ENCODE measurements at regions not wholly inside any gene's neighbourhood (a gene's known extent, or its start where the extent isn't known, plus 50 kb on each side); places are given as distances from the start of the nearest gene placed in this dataset.

DNA sequence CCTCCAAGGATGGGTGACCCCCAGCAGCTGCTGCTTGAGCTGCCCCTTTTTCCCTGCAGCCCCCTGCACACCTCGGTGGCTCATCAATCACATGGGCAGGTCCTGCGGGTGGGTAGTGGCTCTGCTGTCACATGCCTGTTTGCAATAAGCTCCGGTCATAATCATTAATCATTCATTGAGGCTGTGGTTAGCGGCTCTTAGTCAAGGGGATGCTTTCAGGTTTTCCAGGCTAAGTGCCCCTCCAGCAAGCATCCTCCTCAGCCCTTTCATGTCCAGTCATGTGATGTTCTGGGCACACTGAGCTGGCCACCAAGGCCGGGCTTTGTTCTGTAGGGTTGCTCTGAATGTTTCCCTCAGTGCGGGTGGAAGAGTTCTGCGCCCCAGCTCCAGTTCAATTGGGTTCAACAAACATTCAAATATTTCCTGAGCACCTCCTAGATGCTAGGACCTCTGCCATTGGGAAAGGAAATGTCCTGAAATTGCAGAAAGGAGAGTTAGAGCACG, 96.4 kb upstream of the LDAH start:
- Histone ChIP-seq H3K79me2 (ENCODE audit: insufficient read depth, low read length) (no peaks in the 10 kb centered on the region), H3K4me2 (ENCODE audit: low read depth, low read length) (no peak overlapping the region), H3K36me3 (replicated peaks in 1 of 2; ENCODE audit: control insufficient read depth in 1 of 2, insufficient read depth in 2 of 2, low read length in 2 of 2) (no peaks in the 10 kb centered on the region), H4K20me1 (ENCODE audit: insufficient read depth, low read length) (no peaks in the 10 kb centered on the region), H3K27me3 (ENCODE audit: control insufficient read depth in 1 of 2, insufficient read depth in 2 of 2, low read length in 2 of 2) (peaks cover 0 to 22% of the 10 kb centered on the region in 2 experiments; a peak in 4 of 5 replicates), H3K27ac (ENCODE audit: extremely low read length, insufficient read depth, low read length) (no peak overlapping the region), H3K4me1 (ENCODE audit: insufficient read depth, low read length) (peaks cover 14% of the 10 kb centered on the region), H2AFZ (ENCODE audit: low read length) (no peak overlapping the region), H3K4me3 (replicated peaks in 1 of 3; ENCODE audit: insufficient read depth in 1 of 3, low read depth in 2 of 3, low read length in 3 of 3) (no peak overlapping the region), H3K9ac (ENCODE audit: insufficient read depth, low read depth, low read length) (no peak overlapping the region), H3K9me3 (ENCODE audit: low read length) (no peaks in the 10 kb centered on the region)
- 24% methylated on average over 8 of the region's 8 CpGs for WGBS (ENCODE audit: low lambda C conversion rate)
- ChIA-PET POLR2A (no interaction called here), CTCF (ENCODE audit: low intra/inter-chr PET ratio, low total read pairs) (no interaction called here)
- in situ Hi-C loops (cut with HindIII; ENCODE audit: extremely low pct_ligation_motif_present, low pct_unique_long_range_greater_than_20kb), result no loop called here
- no peak for DNase-seq (ENCODE audit: low spot score)
- ATAC-seq, result no peak
- TF ChIP-seq, protein P1, sequence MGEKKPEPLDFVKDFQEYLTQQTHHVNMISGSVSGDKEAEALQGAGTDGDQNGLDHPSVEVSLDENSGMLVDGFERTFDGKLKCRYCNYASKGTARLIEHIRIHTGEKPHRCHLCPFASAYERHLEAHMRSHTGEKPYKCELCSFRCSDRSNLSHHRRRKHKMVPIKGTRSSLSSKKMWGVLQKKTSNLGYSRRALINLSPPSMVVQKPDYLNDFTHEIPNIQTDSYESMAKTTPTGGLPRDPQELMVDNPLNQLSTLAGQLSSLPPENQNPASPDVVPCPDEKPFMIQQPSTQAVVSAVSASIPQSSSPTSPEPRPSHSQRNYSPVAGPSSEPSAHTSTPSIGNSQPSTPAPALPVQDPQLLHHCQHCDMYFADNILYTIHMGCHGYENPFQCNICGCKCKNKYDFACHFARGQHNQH (CRISPR knock-in tag; IDR thresholded peaks at IDR 0.05), result no peak
- TF ChIP-seq CHCHD3 (CRISPR knock-in tag; IDR thresholded peaks at IDR 0.05) (no peak), LCORL (IDR thresholded peaks at IDR 0.05) (no peak), LCORL (CRISPR knock-in tag; IDR thresholded peaks at IDR 0.05) (no peak)
- intact Hi-C loops (cut with micrococcal nuclease; ENCODE audit: unreplicated experiment), result loop anchor here (5.0 kb wide), 1 partner anchor 43 kb away; no protein-coding TSS in a partner anchor
- FAIRE-seq, result no peak
- BruUV-seq (replicated peaks), result no TSS peak

DNA sequence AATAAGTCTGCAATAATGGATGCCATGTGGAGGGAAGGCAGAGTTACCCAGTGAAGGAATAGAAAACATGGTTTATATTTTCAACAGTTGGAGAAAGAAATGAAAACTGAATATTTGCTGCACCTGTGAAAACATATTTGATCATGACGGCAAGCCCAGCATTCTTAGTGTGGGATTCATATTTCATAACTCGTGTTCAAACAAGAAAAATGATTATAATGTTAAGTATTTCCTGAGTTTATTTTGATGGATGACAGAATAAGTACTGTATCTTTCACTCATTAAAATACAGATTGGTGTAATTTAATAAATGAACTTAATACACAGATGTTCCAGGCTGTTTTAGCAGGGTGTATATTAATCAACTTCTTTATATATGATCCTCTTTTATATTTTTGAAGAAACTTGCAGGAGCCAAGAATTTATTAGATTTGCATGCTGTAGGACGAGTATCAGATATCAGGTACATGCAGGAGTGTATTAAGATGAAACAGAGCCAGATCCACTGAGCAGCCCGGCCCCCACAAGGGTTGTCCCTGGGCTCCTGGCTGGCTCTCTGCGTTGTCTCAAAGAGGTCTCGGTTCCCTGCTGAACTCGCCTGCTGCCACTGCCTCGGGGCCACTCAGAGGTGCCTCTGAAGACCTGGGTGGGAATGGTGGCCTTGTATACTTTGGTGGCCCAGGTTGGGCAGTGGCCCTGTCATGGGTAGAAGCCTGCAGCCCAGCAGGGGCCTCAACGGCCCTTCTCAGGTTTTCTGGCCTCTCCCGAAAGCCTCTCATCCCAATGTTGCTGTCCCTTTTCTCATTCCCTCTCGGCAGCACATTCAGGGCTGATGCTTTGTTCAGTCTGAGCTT, 95.0 kb upstream of the LDAH start:
- Histone ChIP-seq H3K4me1 (ENCODE audit: insufficient read depth, low read length) (peaks cover 14% of the 10 kb centered on the region), H3K9ac (ENCODE audit: insufficient read depth, low read depth, low read length) (no peak overlapping the region), H3K27ac (ENCODE audit: extremely low read length, insufficient read depth, low read length) (no peak overlapping the region), H4K20me1 (ENCODE audit: insufficient read depth, low read length) (no peaks in the 10 kb centered on the region), H3K36me3 (replicated peaks in 1 of 2; ENCODE audit: control insufficient read depth in 1 of 2, insufficient read depth in 2 of 2, low read length in 2 of 2) (no peaks in the 10 kb centered on the region), H3K27me3 (ENCODE audit: control insufficient read depth in 1 of 2, insufficient read depth in 2 of 2, low read length in 2 of 2) (peaks cover 0 to 22% of the 10 kb centered on the region in 2 experiments; a peak in 4 of 5 replicates), H3K9me3 (ENCODE audit: low read length) (no peaks in the 10 kb centered on the region), H2AFZ (ENCODE audit: low read length) (no peak overlapping the region), H3K4me3 (replicated peaks in 1 of 3; ENCODE audit: insufficient read depth in 1 of 3, low read depth in 2 of 3, low read length in 3 of 3) (no peak overlapping the region), H3K79me2 (ENCODE audit: insufficient read depth, low read length) (no peaks in the 10 kb centered on the region), H3K4me2 (ENCODE audit: low read depth, low read length) (no peak overlapping the region)
- no peak for ATAC-seq
- CTCF ChIA-PET (ENCODE audit: low intra/inter-chr PET ratio, low total read pairs), result no interaction called here
- POLR2A ChIA-PET, result no interaction called here
- in situ Hi-C loops (cut with HindIII; ENCODE audit: extremely low pct_ligation_motif_present, low pct_unique_long_range_greater_than_20kb) (no loop called here), intact Hi-C loops (cut with micrococcal nuclease; ENCODE audit: unreplicated experiment) (loop anchor here (2.0 to 5.0 kb wide), 2 partner anchors 44 to 241 kb away; no protein-coding TSS in a partner anchor)
- no TSS peak for BruUV-seq (replicated peaks)
- WGBS (ENCODE audit: low lambda C conversion rate), result 43% methylated on average over 8 of the region's 11 CpGs
- FAIRE-seq, result no peak
- no peak for DNase-seq (ENCODE audit: low spot score)
- no peak for TF ChIP-seq ZNF768 (CRISPR knock-in tag; IDR thresholded peaks at IDR 0.05)
- no peak for TF ChIP-seq FOXK2 (IDR thresholded peaks at IDR 0.05)
- TF ChIP-seq NFRKB (IDR thresholded peaks at IDR 0.05), result no peak
- no peak for TF ChIP-seq PCBP1 (IDR thresholded peaks at IDR 0.05; ENCODE audit: borderline replicate concordance, low read depth, low read length)
- TF ChIP-seq, protein P2, sequence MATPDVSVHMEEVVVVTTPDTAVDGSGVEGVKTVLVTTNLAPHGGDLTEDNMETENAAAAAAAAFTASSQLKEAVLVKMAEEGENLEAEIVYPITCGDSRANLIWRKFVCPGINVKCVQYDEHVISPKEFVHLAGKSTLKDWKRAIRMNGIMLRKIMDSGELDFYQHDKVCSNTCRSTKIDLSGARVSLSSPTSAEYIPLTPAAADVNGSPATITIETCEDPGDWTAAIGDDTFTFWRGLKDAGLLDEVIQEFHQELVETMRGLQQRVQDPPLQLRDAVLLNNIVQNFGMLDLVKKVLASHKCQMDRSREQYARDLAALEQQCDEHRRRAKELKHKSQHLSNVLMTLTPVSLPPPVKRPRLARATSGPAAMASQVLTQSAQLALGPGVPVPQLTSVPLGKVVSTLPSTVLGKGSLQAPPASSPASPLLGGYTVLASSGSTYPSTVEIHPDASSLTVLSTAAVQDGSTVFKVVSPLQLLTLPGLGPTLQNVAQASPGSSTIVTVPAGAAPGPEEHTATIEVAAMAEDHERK (CRISPR knock-in tag; IDR thresholded peaks at IDR 0.05; ENCODE audit: low read depth), result no peak
- no peak for TF ChIP-seq ZNF143 (CRISPR knock-in tag; IDR thresholded peaks at IDR 0.05)
- TF ChIP-seq ZNF709 (CRISPR knock-in tag; IDR thresholded peaks at IDR 0.05), result no peak
- TF ChIP-seq GFI1 (CRISPR knock-in tag; IDR thresholded peaks at IDR 0.05; ENCODE audit: borderline replicate concordance), result no peak
- no peak for TF ChIP-seq CREB1 (IDR thresholded peaks at IDR 0.05)
- no peak for TF ChIP-seq CREB1 (CRISPR knock-in tag; IDR thresholded peaks at IDR 0.05)
- TF ChIP-seq, protein P3, sequence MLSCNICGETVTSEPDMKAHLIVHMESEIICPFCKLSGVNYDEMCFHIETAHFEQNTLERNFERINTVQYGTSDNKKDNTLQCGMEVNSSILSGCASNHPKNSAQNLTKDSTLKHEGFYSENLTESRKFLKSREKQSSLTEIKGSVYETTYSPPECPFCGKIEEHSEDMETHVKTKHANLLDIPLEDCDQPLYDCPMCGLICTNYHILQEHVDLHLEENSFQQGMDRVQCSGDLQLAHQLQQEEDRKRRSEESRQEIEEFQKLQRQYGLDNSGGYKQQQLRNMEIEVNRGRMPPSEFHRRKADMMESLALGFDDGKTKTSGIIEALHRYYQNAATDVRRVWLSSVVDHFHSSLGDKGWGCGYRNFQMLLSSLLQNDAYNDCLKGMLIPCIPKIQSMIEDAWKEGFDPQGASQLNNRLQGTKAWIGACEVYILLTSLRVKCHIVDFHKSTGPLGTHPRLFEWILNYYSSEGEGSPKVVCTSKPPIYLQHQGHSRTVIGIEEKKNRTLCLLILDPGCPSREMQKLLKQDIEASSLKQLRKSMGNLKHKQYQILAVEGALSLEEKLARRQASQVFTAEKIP (CRISPR knock-in tag; IDR thresholded peaks at IDR 0.05; ENCODE audit: borderline replicate concordance), result no peak

Data from HepG2 (cell line).